NCI-H146 treated with DMSO at 0.1 percent for 48 hours (cell line): ENCODE measurements at regions not wholly inside any gene's neighbourhood (a gene's known extent, or its start where the extent isn't known, plus 50 kb on each side); places are given as distances from the start of the nearest gene placed in this dataset.
"Not testable (repeated sequence)": the region's sequence is repeated elsewhere in the genome, so short reads cannot be mapped to it uniquely, and the experiment has no call there.

Source experiments
- DNase-seq: peaks from one replicate; lab custom pipeline; 2025; ENCODE audit not compliant: unreplicated experiment; lab: John Stamatoyannopoulos, UW

- DNase-seq = no peak
Observed at GRCh38 chr7:67875558-67875957, 878.9 kb downstream of the TYW1 start.

GRCh38 chr7:67878808-67879207 lies 882.2 kb downstream of the TYW1 start:
- DNase-seq = no peak

- DNase-seq = no peak
Observed at GRCh38 chr7:67882843-67883242, 886.2 kb downstream of the TYW1 start.

GRCh38 chr7:67890316-67890715 lies 893.7 kb downstream of the TYW1 start:
- no peak for DNase-seq

GRCh38 chr7:67894746-67895145 lies 898.1 kb downstream of the TYW1 start:
- DNase-seq = no peak

GRCh38 chr7:67896721-67897120 lies 900.1 kb downstream of the TYW1 start:
- no peak for DNase-seq

GRCh38 chr7:67900456-67900855 lies 903.8 kb downstream of the TYW1 start:
- no peak for DNase-seq

- DNase-seq = no peak
Observed at GRCh38 chr7:67901808-67902480, 905.3 kb downstream of the TYW1 start.

GRCh38 chr7:67907792-67908191 lies 911.2 kb downstream of the TYW1 start:
- DNase-seq = no peak

- DNase-seq = no peak
Observed at GRCh38 chr7:67912437-67912836, 915.8 kb downstream of the TYW1 start.

GRCh38 chr7:67913604-67914003 lies 917.0 kb downstream of the TYW1 start:
- DNase-seq = no peak

- DNase-seq = not testable (repeated sequence)
Observed at GRCh38 chr7:67916111-67916510, 919.5 kb downstream of the TYW1 start.

GRCh38 chr7:67916571-67917436 lies 920.2 kb downstream of the TYW1 start:
- no peak for DNase-seq

- DNase-seq = no peak
Observed at GRCh38 chr7:67917437-67917755, 920.8 kb downstream of the TYW1 start.

GRCh38 chr7:67918158-67918557 lies 921.5 kb downstream of the TYW1 start:
- no peak for DNase-seq

- no peak for DNase-seq
Observed at GRCh38 chr7:67923286-67923685, 926.7 kb downstream of the TYW1 start.

- no peak for DNase-seq
Observed at GRCh38 chr7:67928141-67928540, 931.5 kb downstream of the TYW1 start.

- not testable (repeated sequence) for DNase-seq
Observed at GRCh38 chr7:67936447-67936846, 939.8 kb downstream of the TYW1 start.

GRCh38 chr7:67940400-67940799 lies 943.8 kb downstream of the TYW1 start:
- DNase-seq = no peak

GRCh38 chr7:67947191-67947590 lies 950.6 kb downstream of the TYW1 start:
- DNase-seq = no peak

- no peak for DNase-seq
Observed at GRCh38 chr7:67947646-67948045, 951.0 kb downstream of the TYW1 start.

GRCh38 chr7:67950321-67951083 lies 953.9 kb downstream of the TYW1 start:
- DNase-seq = no peak
